H1 (cell line): ENCODE measurements at regions not wholly inside any gene's neighbourhood (a gene's known extent, or its start where the extent isn't known, plus 50 kb on each side); places are given as distances from the start of the nearest gene placed in this dataset.

Experiments used
- SIX5 ChIP-seq: IDR thresholded peaks from 2 replicates; pipeline ENCODE4 v1.6.1; 2011; ENCODE audit warnings: mild to moderate bottlenecking, low read depth, low read length
- TF ChIP-seq, protein P1 (sequence below): IDR thresholded peaks from 2 replicates; pipeline ENCODE4 v1.6.1; 2011; ENCODE audit warnings: low read depth, mild to moderate bottlenecking, low read length; ENCODE audit not compliant: insufficient read depth

DNA sequence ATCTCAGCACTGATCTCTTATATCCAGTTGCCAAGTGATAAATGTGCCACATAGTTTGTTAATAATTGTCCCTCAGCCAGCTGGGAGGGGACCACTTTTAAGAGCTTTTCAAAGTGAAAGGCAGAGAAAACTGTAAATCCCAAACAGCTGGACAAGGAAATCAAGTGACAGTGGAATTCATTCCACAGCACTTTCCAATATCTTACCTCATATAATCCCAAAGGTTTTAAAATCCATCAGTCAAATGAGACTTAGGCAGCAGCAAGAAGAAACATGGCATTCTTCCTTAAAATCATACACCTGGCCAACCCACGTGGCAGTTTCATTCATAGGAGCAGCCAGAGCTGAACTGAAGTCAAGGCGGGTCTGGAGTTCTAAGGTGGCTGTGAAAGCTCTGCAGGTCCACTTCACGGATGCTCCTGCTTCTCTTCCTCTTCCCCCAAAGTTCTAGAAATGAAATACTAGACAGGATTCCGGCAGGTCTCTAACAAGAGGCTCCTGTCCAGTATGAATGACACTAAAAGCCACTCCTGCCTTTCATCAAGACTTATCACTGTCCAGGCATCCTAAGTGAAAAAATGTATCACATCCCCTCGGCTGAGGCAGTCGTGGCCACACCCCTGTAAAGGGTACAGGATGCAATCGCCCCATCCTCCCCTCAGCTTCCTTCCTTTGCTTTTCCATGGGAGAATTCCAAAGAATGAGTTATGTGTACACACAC is 190.4 kb upstream of the STK17B start (continued):
- TF ChIP-seq SIX5 = no peak
- TF ChIP-seq, protein P1, sequence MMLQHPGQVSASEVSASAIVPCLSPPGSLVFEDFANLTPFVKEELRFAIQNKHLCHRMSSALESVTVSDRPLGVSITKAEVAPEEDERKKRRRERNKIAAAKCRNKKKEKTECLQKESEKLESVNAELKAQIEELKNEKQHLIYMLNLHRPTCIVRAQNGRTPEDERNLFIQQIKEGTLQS = no peak
- TF ChIP-seq, all 59 proteins: peak for 0
